KBM-7 (cell line): ENCODE measurements at regions not wholly inside any gene's neighbourhood (a gene's known extent, or its start where the extent isn't known, plus 50 kb on each side); places are given as distances from the start of the nearest gene placed in this dataset.

Source experiments
- DNase-seq: peaks from one replicate; pipeline ENCODE4 v3.0.0-alpha.2; 2015
- in situ Hi-C: fragments of 300-500 bp; cut with MboI; formaldehyde crosslinking; loops from 2 replicates; pipeline ENCODE4 v1.14.3; 2020; ENCODE audit warnings: low sequenced_read_pairs, low pct_unique_long_range_greater_than_20kb, mixed read lengths

- in situ Hi-C loops, result no loop called here
- no peak for DNase-seq
Observed at GRCh38 chr3:24850245-24850644, 355.6 kb upstream of the THRB start.

DNA sequence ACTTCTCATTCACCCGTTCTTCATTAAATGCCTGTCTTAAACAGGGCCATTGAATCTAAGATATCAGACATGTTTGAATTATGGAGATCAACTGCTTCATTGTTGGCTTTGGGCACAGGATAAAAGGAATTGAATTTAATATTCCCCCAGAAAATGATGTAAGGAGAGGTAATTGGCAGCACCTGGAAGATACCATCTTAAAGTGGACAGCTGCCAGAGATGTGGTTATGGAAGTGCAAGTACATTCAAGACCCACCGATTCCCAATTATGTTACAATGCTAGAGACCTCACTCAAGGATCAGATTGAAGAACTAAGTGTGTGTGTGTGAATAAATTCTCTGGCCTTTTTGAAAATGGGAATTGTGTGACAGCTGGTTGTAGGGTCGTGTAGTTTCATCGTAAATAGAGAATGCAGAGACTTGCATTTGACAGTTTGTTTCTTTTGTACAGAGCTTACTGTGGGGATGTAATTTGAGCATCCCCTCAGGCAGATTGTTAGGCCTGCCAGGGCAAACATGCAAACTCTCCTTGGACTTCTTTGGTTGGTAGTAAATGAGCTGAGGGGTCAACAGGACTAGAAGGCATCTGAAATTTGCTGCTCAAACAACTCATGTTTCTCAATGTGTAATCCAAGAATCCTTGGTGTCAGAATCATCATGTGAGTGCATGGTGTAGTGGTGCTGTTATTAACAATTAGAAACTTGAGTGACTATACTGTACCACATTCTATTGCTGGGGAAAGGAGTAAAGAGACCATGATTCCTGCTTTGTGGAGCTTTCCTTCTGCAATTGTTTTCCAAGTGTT is 359.2 kb upstream of the THRB start:
- in situ Hi-C loops, result no loop called here
- DNase-seq, result no peak

DNA sequence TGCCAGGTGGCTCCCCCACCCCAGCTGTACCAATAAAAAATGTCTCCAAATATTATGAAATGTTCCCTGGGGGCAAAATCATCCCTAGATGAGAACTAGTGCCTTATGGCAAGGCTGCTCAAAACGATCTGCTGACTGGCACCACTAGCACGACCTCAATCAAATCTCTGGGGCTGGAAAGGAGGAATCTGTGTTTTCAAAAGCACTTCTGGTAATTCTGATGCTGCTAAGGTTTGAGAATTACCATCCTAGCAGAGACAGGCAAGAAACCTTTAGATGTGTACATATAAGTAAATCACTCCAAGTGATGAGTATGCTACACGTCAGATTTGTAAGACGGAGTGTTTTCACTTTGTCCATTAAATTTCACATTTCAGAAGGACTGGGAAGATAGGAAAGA is 360.1 kb upstream of the THRB start:
- in situ Hi-C loops, result no loop called here
- DNase-seq, result no peak

DNA sequence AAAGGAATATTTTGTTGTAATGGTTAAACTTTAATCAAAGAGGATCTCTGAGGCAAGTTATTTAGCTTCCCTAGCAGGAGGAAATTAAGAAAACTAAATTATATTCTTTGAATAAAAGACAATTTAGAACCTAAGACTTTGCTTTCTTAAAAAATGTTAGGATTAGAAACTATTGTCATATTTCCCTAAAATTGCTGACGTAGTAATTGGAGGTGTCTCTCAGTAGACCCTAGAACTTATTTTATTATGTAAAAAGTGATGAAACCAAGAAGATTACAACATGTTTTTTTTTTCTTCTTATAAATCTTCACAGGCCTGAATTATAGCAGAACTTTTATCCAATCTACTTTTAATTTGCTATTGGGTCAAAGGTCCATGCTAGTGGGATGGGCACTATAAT is 363.3 kb upstream of the THRB start:
- no peak for DNase-seq
- in situ Hi-C loops, result no loop called here

DNA sequence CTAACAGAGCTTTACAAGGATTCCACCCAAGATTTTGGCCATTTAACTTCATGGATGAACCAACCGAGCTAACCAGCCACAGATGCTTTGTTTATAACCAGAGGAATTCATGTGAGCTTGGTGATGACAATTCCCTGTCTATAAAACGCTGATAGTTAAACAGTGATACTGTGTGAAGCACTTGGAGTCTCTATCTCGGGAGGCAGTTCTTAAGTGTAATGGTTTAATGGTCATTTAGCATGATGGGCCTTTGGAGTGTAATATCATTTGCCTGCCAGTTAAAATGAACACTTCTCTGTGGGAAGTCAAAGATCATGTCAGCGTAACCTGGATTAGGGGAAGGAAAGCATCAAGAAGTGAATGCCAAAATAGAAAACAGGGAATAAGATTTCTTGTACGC is 368.6 kb upstream of the THRB start:
- in situ Hi-C loops, result no loop called here
- no peak for DNase-seq

GRCh38 chr3:24867783-24868182 is 373.1 kb upstream of the THRB start:
- in situ Hi-C loops, result no loop called here
- DNase-seq, result no peak

- in situ Hi-C loops, result no loop called here
- no peak for DNase-seq
Observed at GRCh38 chr3:24881239-24881638, 386.6 kb upstream of the THRB start.

- DNase-seq, result no peak
- in situ Hi-C loops, result no loop called here
Observed at GRCh38 chr3:24886501-24886900, 391.9 kb upstream of the THRB start.

- DNase-seq, result no peak
- in situ Hi-C loops, result no loop called here
Observed at GRCh38 chr3:24890012-24890411, 395.4 kb upstream of the THRB start.

DNA sequence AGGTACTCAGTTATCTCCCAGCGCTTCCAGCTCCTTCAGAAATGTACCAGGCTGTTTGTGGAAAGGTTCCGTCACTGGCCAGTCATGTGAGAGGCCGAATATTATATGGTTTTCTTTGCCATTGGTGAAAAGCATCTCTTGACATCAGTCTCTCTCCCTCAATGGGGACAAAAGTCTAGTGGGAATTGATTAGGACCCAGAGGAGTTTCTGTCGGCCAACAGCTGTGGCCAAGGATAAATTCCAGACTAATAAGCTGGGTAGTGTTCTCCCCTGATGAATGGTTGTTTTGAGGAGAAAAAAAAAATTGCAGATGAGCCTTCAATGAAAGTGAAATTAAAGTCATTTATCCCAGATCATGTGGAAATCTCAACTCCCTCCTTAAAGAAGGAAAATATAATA is 404.7 kb upstream of the THRB start:
- no peak for DNase-seq
- in situ Hi-C loops, result no loop called here

GRCh38 chr3:24899901-24900603 is 405.4 kb upstream of the THRB start:
- in situ Hi-C loops, result no loop called here
- no peak for DNase-seq

DNA sequence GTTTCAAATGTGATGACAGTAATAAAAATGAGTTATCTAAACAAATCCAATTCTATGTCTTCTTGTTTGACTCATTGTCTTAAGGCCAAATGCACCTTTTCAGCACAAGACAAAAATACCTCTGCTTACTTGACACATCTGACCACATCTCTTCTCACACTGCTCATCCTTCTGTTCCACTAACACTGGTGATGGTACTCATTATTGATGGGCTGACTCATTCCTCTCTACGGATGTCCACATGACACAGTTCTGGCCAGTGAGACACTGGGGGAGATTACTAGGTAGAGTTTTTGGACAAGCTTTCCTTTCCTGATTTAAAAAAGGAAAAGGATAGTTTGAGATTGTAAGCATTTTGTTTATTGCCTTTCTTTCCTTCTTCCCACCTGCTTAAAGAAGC is 410.6 kb upstream of the THRB start:
- no peak for DNase-seq
- in situ Hi-C loops, result no loop called here

GRCh38 chr3:24907106-24907505 is 412.5 kb upstream of the THRB start:
- DNase-seq, result no peak
- in situ Hi-C loops, result no loop called here

- in situ Hi-C loops, result no loop called here
- no peak for DNase-seq
Observed at GRCh38 chr3:24911076-24911475, 416.4 kb upstream of the THRB start.

- in situ Hi-C loops, result no loop called here
- no peak for DNase-seq
Observed at GRCh38 chr3:24915639-24916038, 421.0 kb upstream of the THRB start.

- no peak for DNase-seq
- in situ Hi-C loops, result no loop called here
Observed at GRCh38 chr3:24917908-24918307, 423.3 kb upstream of the THRB start.

- in situ Hi-C loops, result no loop called here
- DNase-seq, result no peak
Observed at GRCh38 chr3:24923570-24923969, 428.9 kb upstream of the THRB start.

GRCh38 chr3:24929521-24929920 is 434.9 kb upstream of the THRB start:
- no peak for DNase-seq
- in situ Hi-C loops, result no loop called here

DNA sequence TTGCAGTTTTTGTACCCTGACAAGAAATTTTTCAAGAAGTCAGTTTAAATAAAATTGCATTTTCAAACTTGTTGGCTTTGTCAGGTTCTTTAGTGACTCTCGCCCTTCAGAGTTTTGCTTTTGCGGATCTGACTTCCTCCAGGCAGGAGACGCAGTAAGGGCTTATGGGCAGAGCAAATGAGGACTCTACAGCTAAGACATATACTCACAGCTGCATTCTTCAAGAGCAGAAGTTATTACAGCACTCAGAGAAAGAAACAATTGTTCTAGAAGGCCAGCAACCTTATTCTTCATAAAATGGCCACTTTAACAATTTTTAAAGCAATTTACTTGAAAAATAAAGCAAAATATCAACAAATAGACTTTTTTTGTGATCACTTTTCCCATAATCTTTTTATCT is 438.8 kb upstream of the THRB start:
- in situ Hi-C loops, result no loop called here
- no peak for DNase-seq

DNA sequence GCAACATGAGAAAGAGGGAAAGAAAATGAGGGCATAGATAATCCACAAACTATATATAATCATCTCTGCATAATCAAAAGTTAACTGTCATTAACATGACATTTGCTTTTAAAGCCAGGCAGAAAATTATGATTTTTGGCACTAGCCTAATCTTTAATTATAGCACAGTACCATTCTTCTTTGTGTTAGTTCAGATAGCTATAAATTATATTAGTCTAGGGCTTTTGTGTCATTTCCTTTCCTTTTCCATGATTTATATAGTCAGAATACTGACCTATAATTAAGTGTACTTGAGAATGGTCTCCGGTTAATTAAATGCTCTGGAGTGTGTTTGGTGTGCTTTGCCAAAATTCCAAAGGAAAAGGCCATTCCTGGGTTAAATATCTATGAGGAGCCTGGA is 441.9 kb upstream of the THRB start:
- no peak for DNase-seq
- in situ Hi-C loops, result no loop called here

DNA sequence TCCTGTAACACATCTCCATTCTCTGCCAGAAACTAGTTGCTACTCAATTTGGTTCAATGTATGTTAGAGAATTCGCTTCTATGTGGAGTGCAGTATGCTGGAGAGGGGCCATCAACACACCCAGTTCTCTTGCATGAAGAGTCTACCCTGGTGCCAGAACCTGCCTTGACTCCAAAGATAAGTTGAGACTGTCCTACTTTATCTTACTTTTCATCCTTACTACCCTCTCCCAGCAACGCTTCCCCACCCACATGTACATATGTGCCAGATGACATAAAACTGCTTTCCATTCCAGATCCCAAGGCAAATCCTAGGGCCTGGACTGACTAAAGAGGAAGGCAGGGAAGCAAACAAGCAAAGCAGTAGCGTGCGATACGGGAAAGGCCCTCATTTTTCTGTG is 442.6 kb upstream of the THRB start:
- no peak for DNase-seq
- in situ Hi-C loops, result no loop called here
